ENCODE measurements at regions not wholly inside any gene's neighbourhood (a gene's known extent, or its start where the extent isn't known, plus 50 kb on each side); places are given as distances from the start of the nearest gene placed in this dataset.

DNA sequence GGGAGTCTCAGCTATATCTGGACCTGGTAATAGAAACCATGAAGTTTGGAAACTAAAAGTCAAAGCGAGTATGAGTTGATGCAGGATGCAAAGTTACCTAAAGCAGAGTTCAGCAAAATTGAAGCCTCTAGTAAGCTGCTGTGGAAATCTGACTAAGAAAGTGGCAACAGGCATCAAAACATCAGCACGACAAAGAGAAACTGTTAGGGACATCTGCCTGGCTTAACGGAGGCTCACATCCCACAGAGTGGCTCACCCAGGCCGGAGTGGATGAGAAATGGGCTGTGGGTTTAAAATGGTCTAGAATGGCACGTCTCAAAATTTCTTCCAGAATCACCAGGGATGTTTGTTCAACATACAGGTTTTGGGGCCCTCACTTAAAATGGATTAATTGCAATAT lies 164.1 kb upstream of the NPY start:
- no peak for TF ChIP-seq CTCF (IDR thresholded peaks at IDR 0.05; ENCODE audit: low read depth, low read length)
- no peak for TF ChIP-seq EZH2phosphoT487 (IDR thresholded peaks at IDR 0.05; ENCODE audit: low read depth)
